ENCODE measurements at regions not wholly inside any gene's neighbourhood (a gene's known extent, or its start where the extent isn't known, plus 50 kb on each side); places are given as distances from the start of the nearest gene placed in this dataset.

- TF ChIP-seq TAF9B (IDR thresholded peaks at IDR 0.05; ENCODE audit: partially characterized antibody) (no peak), RFX5 (IDR thresholded peaks at IDR 0.05; ENCODE audit: low read depth, low read length) (no peak), SIN3A (IDR thresholded peaks at IDR 0.05; ENCODE audit: borderline replicate concordance in 2 of 2, control insufficient read depth in 1 of 2, low read depth in 2 of 2, low read length in 2 of 2) (no peak), KDM5B (IDR thresholded peaks at IDR 0.05; ENCODE audit: insufficient replicate concordance, low read depth, low read length) (no peak), ZNF717 (CRISPR knock-in tag; IDR thresholded peaks at IDR 0.05) (no peak), CHD7 (IDR thresholded peaks at IDR 0.05; ENCODE audit: low read depth, low read length) (no peak)
Observed at GRCh38 chr4:111693758-111694157, 451.5 kb upstream of the FAM241A start (continued).
